A549 (cell line): ENCODE measurements at regions not wholly inside any gene's neighbourhood (a gene's known extent, or its start where the extent isn't known, plus 50 kb on each side); places are given as distances from the start of the nearest gene placed in this dataset.

Source experiments
- ATAC-seq, 2 experiments: fragments of 200-7000 bp in 1 of 2; fragments of >200 bp in 1 of 2; cut with Nextera tagmentation in 1 of 2; cut with Tn5 transposase in 1 of 2; 3 replicates each; pipeline versions ENCODE4 v1.8.0 to v1.9.1; 2018 to 2020; ENCODE audit warnings: mild to moderate bottlenecking in 1 of 2, moderate library complexity in 1 of 2
- CTCF ChIA-PET: fragments of 300-600 bp; sonication (Branson Sonifier 250); formaldehyde crosslinking; extraction: SDS; loops from one replicate; lab custom pipeline; 2021; ENCODE audit warnings: antibody characterized with exemption, inconsistent platforms; lab: Yijun Ruan, JAX
- POLR2A ChIA-PET: fragments of 350-600 bp; formaldehyde crosslinking; extraction: SDS; loops from one replicate; lab custom pipeline; 2021; ENCODE audit warnings: antibody characterized with exemption, inconsistent platforms; lab: Yijun Ruan, JAX
- DNase-seq, 2 experiments: peaks; one replicate each; pipeline versions ENCODE4 v3.0.0 to v3.0.0-alpha.2; 2011 to 2016; ENCODE audit warnings: low read depth in 1 of 2, low spot score in 1 of 2
- FAIRE-seq: peaks from 2 replicates; lab custom pipeline; 2011; peaks lifted over from hg19 to GRCh38; lab: Jason Lieb, UNC
- H3K27ac ChIP-seq, 2 experiments: fragments of >200 bp; sonication (Bioruptor Twin); formaldehyde crosslinking; 3 replicates each; pipeline ENCODE4 v1.5.1; 2016 to 2017
- H3K4me1 ChIP-seq: fragments of >200 bp; sonication (Bioruptor Twin); formaldehyde crosslinking; 3 replicates; pipeline ENCODE4 v1.6.1; 2016
- H3K4me2 ChIP-seq: fragments of >200 bp; sonication (Bioruptor Twin); formaldehyde crosslinking; 3 replicates; pipeline ENCODE4 v1.6.1; 2016
- H3K4me3 ChIP-seq: fragments of >200 bp; sonication (Bioruptor Twin); formaldehyde crosslinking; 3 replicates; pipeline ENCODE4 v1.5.1; 2016
- H3K9me3 ChIP-seq: fragments of >200 bp; sonication (Bioruptor Twin); formaldehyde crosslinking; 3 replicates; pipeline ENCODE4 v1.6.1; 2016
- ATOH8 ChIP-seq: fragments of 250-450 bp; sonication (Bioruptor Pico); IDR thresholded peaks from 2 replicates; pipeline ENCODE4 v1.5.0; 2020; ENCODE audit warnings: low read depth, mild to moderate bottlenecking, moderate library complexity
- BHLHE40 ChIP-seq: IDR thresholded peaks from 2 replicates; pipeline ENCODE4 v1.6.1; 2012; ENCODE audit warnings: low read depth, low read length, inconsistent platforms
- CBX8 ChIP-seq: fragments of 200-600 bp; sonication (generic); IDR thresholded peaks from 2 replicates; pipeline ENCODE4 v1.6.1; 2016
- CEBPB ChIP-seq, 2 experiments: fragments of >200 bp in 1 of 2; sonication (Bioruptor Twin) in 1 of 2; formaldehyde crosslinking in 1 of 2; IDR thresholded peaks; 2 replicates each; pipeline ENCODE4 v1.6.1; 2012 to 2016
- CHD2 ChIP-seq: fragments of 150-350 bp; IDR thresholded peaks from 2 replicates; pipeline ENCODE4 v1.6.1; 2014; ENCODE audit warnings: low read length; ENCODE audit not compliant: partially characterized antibody
- CTCF ChIP-seq: fragments of >200 bp; sonication (Bioruptor Twin); formaldehyde crosslinking; IDR thresholded peaks from 3 replicates; pipeline ENCODE4 v1.5.1; 2016
- EHF ChIP-seq: fragments of 250-450 bp; sonication (Bioruptor Pico); IDR thresholded peaks from 2 replicates; pipeline ENCODE4 v1.5.0; 2020; ENCODE audit warnings: mild to moderate bottlenecking
- ELK1 ChIP-seq: fragments of 150-350 bp; IDR thresholded peaks from 2 replicates; pipeline ENCODE4 v1.6.1; 2014; ENCODE audit warnings: low read depth, mild to moderate bottlenecking, low read length
- ESRRA ChIP-seq: fragments of 150-350 bp; IDR thresholded peaks from 2 replicates; pipeline ENCODE4 v1.6.1; 2014; ENCODE audit warnings: mild to moderate bottlenecking, low read length, borderline replicate concordance
- FOXS1 ChIP-seq: fragments of 250-450 bp; sonication (Bioruptor Pico); IDR thresholded peaks from 2 replicates; pipeline ENCODE4 v1.5.0; 2020; ENCODE audit warnings: mild to moderate bottlenecking, moderate library complexity
- HEYL ChIP-seq: fragments of 250-450 bp; sonication (Bioruptor Pico); IDR thresholded peaks from 2 replicates; pipeline ENCODE4 v1.8.0; 2021; ENCODE audit warnings: mild to moderate bottlenecking, moderate library complexity
- HMGXB4 ChIP-seq: fragments of 250-450 bp; sonication (Bioruptor Pico); IDR thresholded peaks from 2 replicates; pipeline ENCODE4 v1.5.0; 2021; ENCODE audit warnings: mild to moderate bottlenecking, moderate library complexity, borderline replicate concordance
- JUN ChIP-seq, 2 experiments: fragments of >200 bp; sonication (Bioruptor Twin); formaldehyde crosslinking; IDR thresholded peaks; 2 replicates in 1 of 2; 3 replicates in 1 of 2; pipeline ENCODE4 v1.6.1; 2016 to 2017
- JUNB ChIP-seq: fragments of >200 bp; sonication (Bioruptor Twin); formaldehyde crosslinking; IDR thresholded peaks from 2 replicates; pipeline ENCODE4 v1.6.1; 2016
- KDM5A ChIP-seq: fragments of 200-600 bp; sonication (generic); IDR thresholded peaks from 2 replicates; pipeline ENCODE4 v1.6.1; 2016; ENCODE audit warnings: antibody characterized with exemption, mild to moderate bottlenecking
- MAFK ChIP-seq: fragments of 450-650 bp; IDR thresholded peaks from 2 replicates; pipeline ENCODE4 v1.6.1; 2014; ENCODE audit not compliant: partially characterized antibody
- MAZ ChIP-seq: fragments of 150-350 bp; IDR thresholded peaks from 2 replicates; pipeline ENCODE4 v1.6.1; 2014; ENCODE audit warnings: antibody characterized with exemption, low read depth, low read length, borderline replicate concordance
- MYC ChIP-seq: IDR thresholded peaks from 2 replicates; pipeline ENCODE4 v1.6.1; 2012; ENCODE audit warnings: mild to moderate bottlenecking, inconsistent platforms, low read length, improper control_type of control experiment, borderline replicate concordance
- NFE2L2 ChIP-seq: fragments of 150-350 bp; conservative IDR thresholded peaks from 2 replicates; pipeline ENCODE4 v1.6.1; 2014; ENCODE audit warnings: low read length
- NPAS2 ChIP-seq: fragments of 250-450 bp; sonication (Bioruptor Pico); IDR thresholded peaks from 2 replicates; pipeline ENCODE4 v1.8.0; 2022; ENCODE audit warnings: mild to moderate bottlenecking, moderate library complexity, borderline replicate concordance
- NR3C1 ChIP-seq: fragments of >200 bp; sonication (Bioruptor Twin); formaldehyde crosslinking; IDR thresholded peaks from 3 replicates; pipeline ENCODE4 v1.6.1; 2017
- PBX3 ChIP-seq: IDR thresholded peaks from 2 replicates; pipeline ENCODE4 v1.6.1; 2012
- POLR2A ChIP-seq: IDR thresholded peaks from 2 replicates; pipeline ENCODE4 v1.6.1; 2012; ENCODE audit warnings: mild to moderate bottlenecking, low read length
- POLR2AphosphoS2 ChIP-seq: conservative IDR thresholded peaks from 2 replicates; pipeline ENCODE4 v1.6.1; 2012; ENCODE audit warnings: low read length, improper control_type of control experiment, inconsistent platforms
- RAD21 ChIP-seq, 2 experiments: fragments of >200 bp in 1 of 2; sonication (Bioruptor Twin) in 1 of 2; formaldehyde crosslinking in 1 of 2; IDR thresholded peaks in 1 of 2; conservative IDR thresholded peaks in 1 of 2; 2 replicates in 1 of 2; 3 replicates in 1 of 2; pipeline ENCODE4 v1.6.1; 2012 to 2018; ENCODE audit warnings: inconsistent platforms in 1 of 2
- RARB ChIP-seq: fragments of 250-450 bp; sonication (Bioruptor Pico); IDR thresholded peaks from 2 replicates; pipeline ENCODE4 v1.8.0; 2021; ENCODE audit warnings: mild to moderate bottlenecking, moderate library complexity
- RCOR1 ChIP-seq: fragments of 150-350 bp; IDR thresholded peaks from 2 replicates; pipeline ENCODE4 v1.6.1; 2014; ENCODE audit warnings: antibody characterized with exemption, low read length, low read depth
- SREBF2 ChIP-seq: fragments of 450-650 bp; IDR thresholded peaks from 2 replicates; pipeline ENCODE4 v1.6.1; 2014; ENCODE audit warnings: mild to moderate bottlenecking, moderate library complexity
- ZSCAN20 ChIP-seq: fragments of 250-450 bp; sonication (Bioruptor Pico); IDR thresholded peaks from 2 replicates; pipeline ENCODE4 v1.8.0; 2022; ENCODE audit warnings: mild to moderate bottlenecking, moderate library complexity
- WGBS: methylation state at CpG from one replicate; pipeline ENCODE4 v1.1.6; 2017; ENCODE audit errors: missing lambda C conversion rate; 5-methylcytosine and 5-hydroxymethylcytosine counted together

GRCh38 chr3:94543161-94543560 lies 480.3 kb downstream of the NSUN3 start:
- 57% methylated on average over 2 of the region's 2 CpGs for WGBS
- FAIRE-seq (no peak), DNase-seq (no peak), ATAC-seq (no peak)
- Histone ChIP-seq H3K4me3 (no peak overlapping the region), H3K27ac (no peak overlapping the region), H3K9me3 (no peaks in the 10 kb centered on the region), H3K4me2 (no peak overlapping the region), H3K4me1 (no peaks in the 10 kb centered on the region)
- ChIA-PET POLR2A (no interaction called here), CTCF (no interaction called here)
- TF ChIP-seq RARB (CRISPR knock-in tag): no peak
- no peak for TF ChIP-seq NFE2L2
- TF ChIP-seq MAZ: no peak
- no peak for TF ChIP-seq JUN (IDR thresholded peaks at IDR 0.05)
- TF ChIP-seq BHLHE40: no peak
- no peak for TF ChIP-seq KDM5A
- no peak for TF ChIP-seq JUNB
- TF ChIP-seq PBX3: no peak
- TF ChIP-seq ESRRA: no peak
- no peak for TF ChIP-seq MAFK
- TF ChIP-seq CBX8: no peak
- no peak for TF ChIP-seq SREBF2
- no peak for TF ChIP-seq HEYL (CRISPR knock-in tag)
- TF ChIP-seq RAD21 (conservative IDR thresholded peaks at IDR 0.05 in 1 of 2, IDR thresholded peaks at IDR 0.05 in 1 of 2): no peak
- TF ChIP-seq NPAS2: no peak
- no peak for TF ChIP-seq POLR2AphosphoS2
- no peak for TF ChIP-seq ZSCAN20 (CRISPR knock-in tag)
- TF ChIP-seq CHD2: no peak
- no peak for TF ChIP-seq POLR2A

GRCh38 chr3:94544131-94544789 lies 481.4 kb downstream of the NSUN3 start:
- Histone ChIP-seq H3K27ac (no peak overlapping the region), H3K4me2 (no peak overlapping the region), H3K4me1 (no peaks in the 10 kb centered on the region), H3K9me3 (no peaks in the 10 kb centered on the region), H3K4me3 (no peak overlapping the region)
- no peak for TF ChIP-seq EHF (CRISPR knock-in tag)
- no peak for TF ChIP-seq RCOR1
- no peak for TF ChIP-seq CEBPB (IDR thresholded peaks at IDR 0.05)
- no peak for TF ChIP-seq MYC
- no peak for TF ChIP-seq FOXS1 (CRISPR knock-in tag)
- no peak for TF ChIP-seq BHLHE40
- TF ChIP-seq CBX8: no peak
- TF ChIP-seq NPAS2: no peak
- TF ChIP-seq ATOH8 (CRISPR knock-in tag): no peak
- no peak for TF ChIP-seq CTCF
- no peak for TF ChIP-seq NR3C1
- no peak for TF ChIP-seq HMGXB4
- TF ChIP-seq ELK1: no peak
- no peak for TF ChIP-seq PBX3
- POLR2A ChIA-PET: no interaction called here
- 48% methylated on average over 2 of the region's 2 CpGs for WGBS
- CTCF ChIA-PET: no interaction called here
- FAIRE-seq: no peak
- DNase-seq: no peak
- ATAC-seq: no peak
